ENCODE measurements at regions not wholly inside any gene's neighbourhood (a gene's known extent, or its start where the extent isn't known, plus 50 kb on each side); places are given as distances from the start of the nearest gene placed in this dataset.
A peak's percentile ranks its signal among the peaks of the same experiment; 100 is the strongest.

DNA sequence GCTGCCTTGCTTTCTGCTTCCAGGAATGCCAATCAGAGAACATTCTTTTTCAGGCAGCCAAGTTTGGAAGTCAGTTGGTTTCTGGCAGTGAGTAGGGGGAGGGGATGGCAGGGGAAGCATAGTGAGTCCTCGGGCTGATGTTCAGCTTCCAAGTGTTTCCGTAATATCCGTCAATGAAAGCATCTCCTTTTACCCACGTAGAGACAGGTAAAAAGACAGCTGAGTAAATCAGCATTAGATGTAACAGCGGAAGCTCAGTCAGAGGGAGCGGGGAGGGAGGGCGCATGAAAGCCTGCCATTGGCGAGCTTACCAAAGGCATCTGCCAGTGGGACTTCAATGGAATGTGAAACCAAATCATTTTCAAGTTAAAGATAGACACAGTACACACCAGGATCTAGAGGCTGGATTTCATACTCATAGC, 117.1 kb upstream of the DTNA start:
- TF ChIP-seq POLR2A (IDR thresholded peaks at IDR 0.05) = peak in 1 of 4 donors; percentile 37
- TF ChIP-seq, protein P1, sequence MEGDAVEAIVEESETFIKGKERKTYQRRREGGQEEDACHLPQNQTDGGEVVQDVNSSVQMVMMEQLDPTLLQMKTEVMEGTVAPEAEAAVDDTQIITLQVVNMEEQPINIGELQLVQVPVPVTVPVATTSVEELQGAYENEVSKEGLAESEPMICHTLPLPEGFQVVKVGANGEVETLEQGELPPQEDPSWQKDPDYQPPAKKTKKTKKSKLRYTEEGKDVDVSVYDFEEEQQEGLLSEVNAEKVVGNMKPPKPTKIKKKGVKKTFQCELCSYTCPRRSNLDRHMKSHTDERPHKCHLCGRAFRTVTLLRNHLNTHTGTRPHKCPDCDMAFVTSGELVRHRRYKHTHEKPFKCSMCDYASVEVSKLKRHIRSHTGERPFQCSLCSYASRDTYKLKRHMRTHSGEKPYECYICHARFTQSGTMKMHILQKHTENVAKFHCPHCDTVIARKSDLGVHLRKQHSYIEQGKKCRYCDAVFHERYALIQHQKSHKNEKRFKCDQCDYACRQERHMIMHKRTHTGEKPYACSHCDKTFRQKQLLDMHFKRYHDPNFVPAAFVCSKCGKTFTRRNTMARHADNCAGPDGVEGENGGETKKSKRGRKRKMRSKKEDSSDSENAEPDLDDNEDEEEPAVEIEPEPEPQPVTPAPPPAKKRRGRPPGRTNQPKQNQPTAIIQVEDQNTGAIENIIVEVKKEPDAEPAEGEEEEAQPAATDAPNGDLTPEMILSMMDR (IDR thresholded peaks at IDR 0.05) = no peak
